HG03095 (cell line): ENCODE measurements at regions not wholly inside any gene's neighbourhood (a gene's known extent, or its start where the extent isn't known, plus 50 kb on each side); places are given as distances from the start of the nearest gene placed in this dataset.
"Not testable (repeated sequence)": the region's sequence is repeated elsewhere in the genome, so short reads cannot be mapped to it uniquely, and the experiment has no call there.

Experiments used
- ATAC-seq: cut with Tn5 transposase; IDR thresholded peaks from one replicate; pipeline ENCODE4 v1.9.1; 2021; ENCODE audit warnings: moderate library complexity; ENCODE audit not compliant: unreplicated experiment

- ATAC-seq = not testable (repeated sequence)
These were observed 77.5 kb downstream of the SNX5 start for GRCh38 chr20:17891131-17891530.

- no peak for ATAC-seq
These were observed 78.3 kb downstream of the SNX5 start for GRCh38 chr20:17890330-17890729.

- no peak for ATAC-seq
These were observed 79.4 kb downstream of the SNX5 start for GRCh38 chr20:17889226-17889625.

- ATAC-seq = no peak
These were observed 80.5 kb downstream of the SNX5 start for GRCh38 chr20:17888044-17888443.

- ATAC-seq = no peak
These were observed 81.1 kb downstream of the SNX5 start for GRCh38 chr20:17887331-17888030.

GRCh38 chr20:17885544-17885943 is 83.0 kb downstream of the SNX5 start:
- ATAC-seq = no peak

GRCh38 chr20:17885076-17885475 is 83.5 kb downstream of the SNX5 start:
- no peak for ATAC-seq

GRCh38 chr20:17884307-17885003 is 84.1 kb downstream of the SNX5 start:
- no peak for ATAC-seq

- ATAC-seq = no peak
These were observed 84.8 kb downstream of the SNX5 start for GRCh38 chr20:17883592-17884306.

- ATAC-seq = no peak
These were observed 85.6 kb downstream of the SNX5 start for GRCh38 chr20:17882834-17883591.

GRCh38 chr20:17882065-17882833 is 86.3 kb downstream of the SNX5 start:
- ATAC-seq = no peak

GRCh38 chr20:17881741-17882064 is 86.9 kb downstream of the SNX5 start:
- no peak for ATAC-seq

GRCh38 chr20:17878912-17879602 is 89.5 kb downstream of the SNX5 start:
- no peak for ATAC-seq

GRCh38 chr20:17878069-17878911 is 90.3 kb downstream of the SNX5 start:
- ATAC-seq = no peak

GRCh38 chr20:17875981-17876385 is 92.6 kb downstream of the SNX5 start:
- ATAC-seq = no peak

- no peak for ATAC-seq
These were observed 93.3 kb downstream of the SNX5 start for GRCh38 chr20:17875106-17875980.

- ATAC-seq = no peak
These were observed 94.1 kb downstream of the SNX5 start for GRCh38 chr20:17874271-17875105.
